HG03196 (cell line): ENCODE measurements at regions not wholly inside any gene's neighbourhood (a gene's known extent, or its start where the extent isn't known, plus 50 kb on each side); places are given as distances from the start of the nearest gene placed in this dataset.
"Not testable (repeated sequence)": the region's sequence is repeated elsewhere in the genome, so short reads cannot be mapped to it uniquely, and the experiment has no call there.

Experiments
- ATAC-seq: cut with Tn5 transposase; IDR thresholded peaks from one replicate; pipeline ENCODE4 v1.9.1; 2021; ENCODE audit not compliant: unreplicated experiment

GRCh38 chr6:140790109-140790508 is 1342.6 kb upstream of the GJE1 start:
- no peak for ATAC-seq

- ATAC-seq: no peak
Observed at GRCh38 chr6:140789466-140789865, 1343.3 kb upstream of the GJE1 start.

- ATAC-seq: no peak
Observed at GRCh38 chr6:140785926-140786325, 1346.8 kb upstream of the GJE1 start.

GRCh38 chr6:140784573-140784972 is 1348.2 kb upstream of the GJE1 start:
- no peak for ATAC-seq

GRCh38 chr6:140783504-140783903 is 1349.2 kb upstream of the GJE1 start:
- ATAC-seq: not testable (repeated sequence)

GRCh38 chr6:140782941-140783340 is 1349.8 kb upstream of the GJE1 start:
- ATAC-seq: no peak

GRCh38 chr6:140779991-140780596 is 1352.6 kb upstream of the GJE1 start:
- no peak for ATAC-seq

GRCh38 chr6:140779341-140779740 is 1353.4 kb upstream of the GJE1 start:
- no peak for ATAC-seq

GRCh38 chr6:140777780-140778179 is 1354.9 kb upstream of the GJE1 start:
- no peak for ATAC-seq

- ATAC-seq: no peak
Observed at GRCh38 chr6:140775061-140775460, 1357.7 kb upstream of the GJE1 start.

- ATAC-seq: peak; percentile 100
Observed at GRCh38 chr6:140774080-140774505, 1358.6 kb upstream of the GJE1 start.

GRCh38 chr6:140773276-140773675 is 1359.4 kb upstream of the GJE1 start:
- ATAC-seq: no peak

GRCh38 chr6:140772576-140772975 is 1360.1 kb upstream of the GJE1 start:
- ATAC-seq: no peak

GRCh38 chr6:140768133-140768532 is 1364.6 kb upstream of the GJE1 start:
- no peak for ATAC-seq

GRCh38 chr6:140766999-140767398 is 1365.7 kb upstream of the GJE1 start:
- ATAC-seq: no peak

- no peak for ATAC-seq
Observed at GRCh38 chr6:140758169-140758877, 1374.4 kb upstream of the GJE1 start.

- no peak for ATAC-seq
Observed at GRCh38 chr6:140752234-140752633, 1377.8 kb upstream of the CITED2 start.

- ATAC-seq: no peak
Observed at GRCh38 chr6:140747114-140747513, 1372.7 kb upstream of the CITED2 start.

GRCh38 chr6:140744659-140745320 is 1370.3 kb upstream of the CITED2 start:
- ATAC-seq: peak; percentile 73

- no peak for ATAC-seq
Observed at GRCh38 chr6:140736231-140736630, 1361.8 kb upstream of the CITED2 start.

- ATAC-seq: no peak
Observed at GRCh38 chr6:140732991-140733390, 1358.5 kb upstream of the CITED2 start.

GRCh38 chr6:140732155-140732554 is 1357.7 kb upstream of the CITED2 start:
- ATAC-seq: no peak
